ENCODE measurements at regions not wholly inside any gene's neighbourhood (a gene's known extent, or its start where the extent isn't known, plus 50 kb on each side); places are given as distances from the start of the nearest gene placed in this dataset.
"Not testable (repeated sequence)": the region's sequence is repeated elsewhere in the genome, so short reads cannot be mapped to it uniquely, and the experiment has no call there.

- intact Hi-C loops (cut with DNase I) = no loop called here
Observed at GRCh38 chr10:107966826-107967225, 802.3 kb upstream of the SORCS1 start.

DNA sequence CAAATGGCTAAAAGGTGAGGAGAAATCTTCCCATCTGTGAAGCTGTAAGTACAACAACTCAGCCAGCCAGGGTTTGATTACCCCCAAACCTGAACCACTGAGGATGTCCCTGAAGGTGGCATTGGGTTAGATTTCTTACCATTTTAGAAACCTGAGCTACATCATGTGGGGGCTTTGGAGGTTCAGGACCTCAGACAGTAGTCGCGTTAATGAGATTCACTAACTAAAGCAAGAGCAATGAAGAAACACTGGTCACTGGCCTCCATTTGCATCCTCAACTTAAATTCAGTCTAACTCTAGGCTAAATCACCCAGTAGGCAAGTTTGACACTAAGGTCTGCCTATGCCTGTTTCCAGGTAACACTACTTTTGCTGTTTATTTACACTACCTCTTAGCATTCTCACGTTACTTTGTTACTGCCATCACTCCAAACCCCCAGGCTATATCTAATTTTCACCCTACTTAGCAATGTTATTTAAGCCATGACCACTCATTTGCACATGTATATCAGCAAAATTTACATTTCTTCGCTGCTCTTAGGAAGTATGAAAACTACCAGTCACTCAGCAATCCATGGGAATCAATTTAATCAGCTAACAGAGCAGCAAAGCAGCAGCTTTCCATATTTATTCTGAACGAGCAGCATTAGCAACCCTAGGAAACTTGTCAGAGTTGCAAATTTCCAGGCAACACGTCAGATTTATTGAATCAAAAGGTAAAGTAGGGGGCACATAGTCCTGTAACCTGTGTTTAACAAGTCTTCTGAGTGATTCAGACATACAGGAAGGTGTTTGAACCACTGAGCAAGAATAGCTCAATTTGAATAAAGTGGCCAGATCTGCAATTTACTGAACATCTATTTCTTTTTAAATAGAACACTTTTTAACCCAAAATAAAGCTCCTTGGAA lies 788.4 kb upstream of the SORCS1 start:
- Histone ChIP-seq H3K4me1 (ENCODE audit: insufficient read depth) (no peaks in the 10 kb centered on the region), H3K27ac (no peak overlapping the region), H3K9me3 (no peaks in the 10 kb centered on the region), H3K4me3 (no peak overlapping the region), H3K36me3 (no peaks in the 10 kb centered on the region), H3K27me3 (no peaks in the 10 kb centered on the region)
- TF ChIP-seq EP300 (IDR thresholded peaks at IDR 0.05) = no peak
- TF ChIP-seq, protein P1, sequence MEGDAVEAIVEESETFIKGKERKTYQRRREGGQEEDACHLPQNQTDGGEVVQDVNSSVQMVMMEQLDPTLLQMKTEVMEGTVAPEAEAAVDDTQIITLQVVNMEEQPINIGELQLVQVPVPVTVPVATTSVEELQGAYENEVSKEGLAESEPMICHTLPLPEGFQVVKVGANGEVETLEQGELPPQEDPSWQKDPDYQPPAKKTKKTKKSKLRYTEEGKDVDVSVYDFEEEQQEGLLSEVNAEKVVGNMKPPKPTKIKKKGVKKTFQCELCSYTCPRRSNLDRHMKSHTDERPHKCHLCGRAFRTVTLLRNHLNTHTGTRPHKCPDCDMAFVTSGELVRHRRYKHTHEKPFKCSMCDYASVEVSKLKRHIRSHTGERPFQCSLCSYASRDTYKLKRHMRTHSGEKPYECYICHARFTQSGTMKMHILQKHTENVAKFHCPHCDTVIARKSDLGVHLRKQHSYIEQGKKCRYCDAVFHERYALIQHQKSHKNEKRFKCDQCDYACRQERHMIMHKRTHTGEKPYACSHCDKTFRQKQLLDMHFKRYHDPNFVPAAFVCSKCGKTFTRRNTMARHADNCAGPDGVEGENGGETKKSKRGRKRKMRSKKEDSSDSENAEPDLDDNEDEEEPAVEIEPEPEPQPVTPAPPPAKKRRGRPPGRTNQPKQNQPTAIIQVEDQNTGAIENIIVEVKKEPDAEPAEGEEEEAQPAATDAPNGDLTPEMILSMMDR (IDR thresholded peaks at IDR 0.05) = no peak
- TF ChIP-seq POLR2A (IDR thresholded peaks at IDR 0.05) = no peak
- intact Hi-C loops (cut with DNase I) = no loop called here
- 54 to 63% (median 55%) methylated on average over 6 of the region's 6 CpGs for WGBS, 3 donors
- DNase-seq = no peak

More at GRCh38 chr10:107966826-107967225, 802.3 kb upstream of the SORCS1 start:
- H3K36me3 ChIP-seq = no peaks in the 10 kb centered on the region
- no peak overlapping the region for H3K4me3 ChIP-seq
- DNase-seq = no peak
- H3K9me3 ChIP-seq = no peaks in the 10 kb centered on the region
- H3K27ac ChIP-seq = no peak overlapping the region
- H3K27me3 ChIP-seq = no peaks in the 10 kb centered on the region
- no peaks in the 10 kb centered on the region for H3K4me1 ChIP-seq (ENCODE audit: insufficient read depth)
- no peak for TF ChIP-seq EP300 (IDR thresholded peaks at IDR 0.05)
- TF ChIP-seq, protein P1 (IDR thresholded peaks at IDR 0.05) = no peak
- TF ChIP-seq POLR2A (IDR thresholded peaks at IDR 0.05) = no peak

DNA sequence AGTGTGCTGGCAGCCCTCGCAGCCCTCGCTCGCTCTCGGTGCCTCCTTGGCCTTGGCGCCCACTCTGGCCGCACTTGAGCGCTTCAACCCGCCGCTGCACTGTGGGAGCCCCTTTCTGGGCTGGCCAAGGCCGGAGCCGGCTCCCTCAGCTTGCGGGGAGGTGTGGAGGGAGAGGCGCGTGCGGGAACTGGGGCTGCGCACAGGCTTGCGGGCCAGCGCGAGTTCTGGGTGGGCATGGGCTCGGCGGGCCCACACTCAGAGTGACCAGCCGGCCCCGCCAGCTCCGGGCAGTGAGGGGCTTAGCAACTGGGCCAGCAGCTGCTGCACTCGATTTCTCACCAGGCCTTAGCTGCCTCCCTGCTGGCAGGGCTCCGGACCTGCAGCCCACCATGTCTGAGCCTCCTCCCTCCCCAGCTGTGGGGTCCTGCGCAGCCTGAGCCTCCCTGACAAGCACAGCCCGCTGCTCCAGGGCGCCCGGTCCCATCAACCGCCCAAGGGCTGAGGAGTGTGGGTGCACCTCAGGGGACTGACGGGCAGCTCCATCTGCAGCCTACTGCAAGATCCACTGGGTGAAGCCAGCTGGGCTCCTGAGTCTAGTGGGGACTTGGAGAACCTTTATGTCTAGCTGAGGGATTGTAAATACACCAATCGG lies 786.0 kb upstream of the SORCS1 start:
- intact Hi-C loops (cut with DNase I) = not testable (repeated sequence)

DNA sequence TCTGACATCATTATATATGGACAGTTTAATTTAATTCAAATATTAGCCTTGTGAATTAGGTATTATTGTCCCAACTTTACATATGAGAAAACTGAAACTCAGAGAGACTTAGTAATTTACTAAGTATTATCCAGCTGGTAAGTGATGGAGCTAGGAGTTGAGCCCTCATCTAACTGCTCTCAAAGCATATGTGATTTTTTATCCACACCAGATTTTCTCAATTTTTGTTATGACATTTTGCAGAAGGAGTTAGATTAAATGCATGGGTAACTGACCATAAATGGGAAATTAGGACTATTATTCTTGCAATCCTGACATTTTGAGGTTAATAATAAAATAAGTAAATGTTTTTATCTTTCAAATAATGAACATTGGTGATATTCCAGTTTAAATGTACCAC lies 778.3 kb upstream of the SORCS1 start:
- no peak overlapping the region for H3K4me3 ChIP-seq
- intact Hi-C loops (cut with DNase I) = no loop called here

More for the DNA sequence above, 786.0 kb upstream of the SORCS1 start:
- DNase-seq; H3K4me3 ChIP-seq; H3K36me3 ChIP-seq; H3K27ac ChIP-seq; H3K27me3 ChIP-seq; H3K9me3 ChIP-seq; H3K4me1 ChIP-seq (ENCODE audit: insufficient read depth): not testable (repeated sequence)
- 93 to 97% (median 95%) methylated on average over 24 to 33 of the region's 33 CpGs for WGBS, 3 donors

More for the DNA sequence above, 778.3 kb upstream of the SORCS1 start:
- no peaks in the 10 kb centered on the region for H3K27me3 ChIP-seq
- H3K36me3 ChIP-seq = no peaks in the 10 kb centered on the region
- no peaks in the 10 kb centered on the region for H3K4me1 ChIP-seq (ENCODE audit: insufficient read depth)
- no peaks in the 10 kb centered on the region for H3K9me3 ChIP-seq
- TF ChIP-seq EP300 (IDR thresholded peaks at IDR 0.05) = no peak
- TF ChIP-seq, protein P1 (IDR thresholded peaks at IDR 0.05) = no peak
- no peak for TF ChIP-seq POLR2A (IDR thresholded peaks at IDR 0.05)
- no peak overlapping the region for H3K27ac ChIP-seq
- DNase-seq = no peak

Measured in ovary (tissue), 7 donors.